ENCODE measurements at regions not wholly inside any gene's neighbourhood (a gene's known extent, or its start where the extent isn't known, plus 50 kb on each side); places are given as distances from the start of the nearest gene placed in this dataset.

- TF ChIP-seq CTCF (IDR thresholded peaks at IDR 0.05; ENCODE audit: low read depth, low read length, missing control alignments) = no peak
Measured at GRCh38 chr14:86221755-86222154, 691.8 kb downstream of the FLRT2 start.

GRCh38 chr14:86221000-86221399 is 691.1 kb downstream of the FLRT2 start:
- no peak for DNase-seq (ENCODE audit: low read depth)
- TF ChIP-seq CTCF (IDR thresholded peaks at IDR 0.05; ENCODE audit: low read depth, low read length, missing control alignments) = no peak
- no peak overlapping the region for H3K4me3 ChIP-seq (ENCODE audit: low read depth, low read length)

More at GRCh38 chr14:86221755-86222154, 691.8 kb downstream of the FLRT2 start:
- DNase-seq (ENCODE audit: low read depth) = no peak
- no peak overlapping the region for H3K4me3 ChIP-seq (ENCODE audit: low read depth, low read length)

- H3K4me3 ChIP-seq (ENCODE audit: low read depth, low read length) = no peak overlapping the region
- no peak for DNase-seq (ENCODE audit: low read depth)
- TF ChIP-seq CTCF (IDR thresholded peaks at IDR 0.05; ENCODE audit: low read depth, low read length, missing control alignments) = no peak
Measured at GRCh38 chr14:86217523-86217922, 687.6 kb downstream of the FLRT2 start.

GRCh38 chr14:86203843-86204242 is 673.9 kb downstream of the FLRT2 start:
- no peak for TF ChIP-seq CTCF (IDR thresholded peaks at IDR 0.05; ENCODE audit: low read depth, low read length, missing control alignments)
- no peak for DNase-seq (ENCODE audit: low read depth)
- no peak overlapping the region for H3K4me3 ChIP-seq (ENCODE audit: low read depth, low read length)

GRCh38 chr14:86196471-86196870 is 666.5 kb downstream of the FLRT2 start:
- no peak overlapping the region for H3K4me3 ChIP-seq (ENCODE audit: low read depth, low read length)
- TF ChIP-seq CTCF (IDR thresholded peaks at IDR 0.05; ENCODE audit: low read depth, low read length, missing control alignments) = no peak
- DNase-seq (ENCODE audit: low read depth) = no peak

GRCh38 chr14:86193756-86194155 is 663.8 kb downstream of the FLRT2 start:
- no peak overlapping the region for H3K4me3 ChIP-seq (ENCODE audit: low read depth, low read length)
- no peak for TF ChIP-seq CTCF (IDR thresholded peaks at IDR 0.05; ENCODE audit: low read depth, low read length, missing control alignments)

GRCh38 chr14:86179980-86180379 is 650.0 kb downstream of the FLRT2 start:
- no peak overlapping the region for H3K4me3 ChIP-seq (ENCODE audit: low read depth, low read length)
- TF ChIP-seq CTCF (IDR thresholded peaks at IDR 0.05; ENCODE audit: low read depth, low read length, missing control alignments) = no peak
- DNase-seq (ENCODE audit: low read depth) = no peak

More at GRCh38 chr14:86193756-86194155, 663.8 kb downstream of the FLRT2 start:
- no peak for DNase-seq (ENCODE audit: low read depth)
